ENCODE measurements at regions not wholly inside any gene's neighbourhood (a gene's known extent, or its start where the extent isn't known, plus 50 kb on each side); places are given as distances from the start of the nearest gene placed in this dataset.

- Histone ChIP-seq H3K36me3 (ENCODE audit: control insufficient read depth in 2 of 2, insufficient read depth in 1 of 2, low read length in 2 of 2) (no peaks in the 10 kb centered on the region), H3K27ac (ENCODE audit: extremely low read depth, low read depth, low read length) (no peak overlapping the region), H3K4me3 (ENCODE audit: low read depth, low read length) (no peak overlapping the region), H3K4me1 (ENCODE audit: control insufficient read depth, insufficient read depth, low read length) (no peaks in the 10 kb centered on the region), H3K9me3 (ENCODE audit: control insufficient read depth, insufficient read depth, low read depth, low read length) (no peaks in the 10 kb centered on the region)
- CTCF ChIA-PET = no interaction called here
- POLR2A ChIA-PET = no interaction called here
- TF ChIP-seq ZNF623 (tag by site-specific recombination; IDR thresholded peaks at IDR 0.05) = no peak
- no peak for TF ChIP-seq ZNF837 (tag by site-specific recombination; IDR thresholded peaks at IDR 0.05)
- no peak for TF ChIP-seq ZNF274 (IDR thresholded peaks at IDR 0.05; ENCODE audit: low read length)
- no peak for TF ChIP-seq ZNF274 (tag by site-specific recombination; IDR thresholded peaks at IDR 0.05; ENCODE audit: borderline replicate concordance)
- TF ChIP-seq ZNF670 (tag by site-specific recombination; IDR thresholded peaks at IDR 0.05; ENCODE audit: low read depth) = no peak
- no peak for TF ChIP-seq IKZF3 (tag by site-specific recombination; IDR thresholded peaks at IDR 0.05)
- no peak for TF ChIP-seq ZNF335 (tag by site-specific recombination; conservative IDR thresholded peaks at IDR 0.05)
- TF ChIP-seq ZNF133 (tag by site-specific recombination; IDR thresholded peaks at IDR 0.05) = no peak
- no peak for TF ChIP-seq YY1 (tag by site-specific recombination; IDR thresholded peaks at IDR 0.05)
- no peak for TF ChIP-seq ZNF558 (tag by site-specific recombination; IDR thresholded peaks at IDR 0.05)
- no peak for TF ChIP-seq BCL11A (tag by site-specific recombination; IDR thresholded peaks at IDR 0.05; ENCODE audit: low read depth)
- TF ChIP-seq ZNF747 (tag by site-specific recombination; IDR thresholded peaks at IDR 0.05) = no peak
Measured at GRCh38 chr9:75593920-75594319, 296.6 kb upstream of the PCSK5 start.

- ChIA-PET POLR2A (interaction anchor here (0.8 kb wide), 1 partner anchor 291 kb away, joined by 4 read pairs; the partner anchor contains the start of gene PCSK5), CTCF (interaction anchor here (0.6 to 1.1 kb wide), 4 partner anchors 9 to 693 kb away, joined by 3 to 5 read pairs (median 4); no protein-coding TSS in a partner anchor)
- no peaks in the 10 kb centered on the region for H3K36me3 ChIP-seq (ENCODE audit: control insufficient read depth in 2 of 2, insufficient read depth in 1 of 2, low read length in 2 of 2)
- no peaks in the 10 kb centered on the region for H3K4me1 ChIP-seq (ENCODE audit: control insufficient read depth, insufficient read depth, low read length)
- H3K4me3 ChIP-seq (ENCODE audit: low read depth, low read length) = no peak overlapping the region
- no peaks in the 10 kb centered on the region for H3K9me3 ChIP-seq (ENCODE audit: control insufficient read depth, insufficient read depth, low read depth, low read length)
- no peak overlapping the region for H3K27ac ChIP-seq (ENCODE audit: extremely low read depth, low read depth, low read length)
- TF ChIP-seq OSR2 (tag by site-specific recombination; IDR thresholded peaks at IDR 0.05) (peak; percentile 34; the same call in 1 of the 2 replicates), ZNF138 (tag by site-specific recombination; IDR thresholded peaks at IDR 0.05; ENCODE audit: borderline replicate concordance) (no peak), SP7 (tag by site-specific recombination; IDR thresholded peaks at IDR 0.05) (peak; percentile 88)
Measured at GRCh38 chr9:75599126-75599525, 291.3 kb upstream of the PCSK5 start.

GRCh38 chr9:75601280-75601679 is 289.2 kb upstream of the PCSK5 start:
- Histone ChIP-seq H3K4me3 (ENCODE audit: low read depth, low read length) (no peak overlapping the region), H3K9me3 (ENCODE audit: control insufficient read depth, insufficient read depth, low read depth, low read length) (no peaks in the 10 kb centered on the region), H3K4me1 (ENCODE audit: control insufficient read depth, insufficient read depth, low read length) (no peaks in the 10 kb centered on the region), H3K36me3 (ENCODE audit: control insufficient read depth in 2 of 2, insufficient read depth in 1 of 2, low read length in 2 of 2) (no peaks in the 10 kb centered on the region), H3K27ac (ENCODE audit: extremely low read depth, low read depth, low read length) (no peak overlapping the region)
- ChIA-PET POLR2A (no interaction called here), CTCF (interaction anchor here (0.5 to 2.3 kb wide), 24 partner anchors 10 to 720 kb away, joined by 3 to 17 read pairs (median 4); partner anchors contain the start of gene PCSK5)
- TF ChIP-seq ZBTB21 (tag by site-specific recombination; IDR thresholded peaks at IDR 0.05) = no peak
- TF ChIP-seq ZNF214 (tag by site-specific recombination; IDR thresholded peaks at IDR 0.05; ENCODE audit: borderline replicate concordance) = no peak
- no peak for TF ChIP-seq ZNF146 (tag by site-specific recombination; IDR thresholded peaks at IDR 0.05)
- TF ChIP-seq KLF10 (tag by site-specific recombination; IDR thresholded peaks at IDR 0.05) = no peak
- no peak for TF ChIP-seq ZNF830 (tag by site-specific recombination; IDR thresholded peaks at IDR 0.05; ENCODE audit: low read depth)
- TF ChIP-seq ZNF335 (tag by site-specific recombination; conservative IDR thresholded peaks at IDR 0.05) = no peak
- TF ChIP-seq ZNF311 (tag by site-specific recombination; IDR thresholded peaks at IDR 0.05; ENCODE audit: borderline replicate concordance) = no peak
- no peak for TF ChIP-seq ZNF175 (tag by site-specific recombination; IDR thresholded peaks at IDR 0.05)
- TF ChIP-seq EGR2 (tag by site-specific recombination; IDR thresholded peaks at IDR 0.05; ENCODE audit: low read depth) = no peak
- no peak for TF ChIP-seq ZNF510 (tag by site-specific recombination; IDR thresholded peaks at IDR 0.05; ENCODE audit: insufficient replicate concordance)
- TF ChIP-seq ZNF658 (tag by site-specific recombination; IDR thresholded peaks at IDR 0.05) = no peak
- no peak for TF ChIP-seq ZNF433 (tag by site-specific recombination; IDR thresholded peaks at IDR 0.05; ENCODE audit: low read depth)
- no peak for TF ChIP-seq KLF7 (tag by site-specific recombination; IDR thresholded peaks at IDR 0.05; ENCODE audit: borderline replicate concordance)
- TF ChIP-seq ZNF560 (tag by site-specific recombination; IDR thresholded peaks at IDR 0.05; ENCODE audit: borderline replicate concordance) = no peak
- TF ChIP-seq ELK4 (IDR thresholded peaks at IDR 0.05; ENCODE audit: borderline replicate concordance, low read depth, low read length) = no peak
- TF ChIP-seq ZEB2 (tag by site-specific recombination; IDR thresholded peaks at IDR 0.05) = no peak
- no peak for TF ChIP-seq ZNF521 (tag by site-specific recombination; IDR thresholded peaks at IDR 0.05)
- TF ChIP-seq SALL2 (tag by site-specific recombination; IDR thresholded peaks at IDR 0.05; ENCODE audit: borderline replicate concordance) = no peak
- TF ChIP-seq ZNF416 (tag by site-specific recombination; IDR thresholded peaks at IDR 0.05) = no peak
- no peak for TF ChIP-seq ZFP3 (tag by site-specific recombination; IDR thresholded peaks at IDR 0.05; ENCODE audit: low read depth)

All from HEK293 (cell line).